HG03095 (cell line): ENCODE measurements at regions not wholly inside any gene's neighbourhood (a gene's known extent, or its start where the extent isn't known, plus 50 kb on each side); places are given as distances from the start of the nearest gene placed in this dataset.

ENCODE experiments used
- ATAC-seq: cut with Tn5 transposase; IDR thresholded peaks from one replicate; pipeline ENCODE4 v1.9.1; 2021; ENCODE audit warnings: moderate library complexity; ENCODE audit not compliant: unreplicated experiment

DNA sequence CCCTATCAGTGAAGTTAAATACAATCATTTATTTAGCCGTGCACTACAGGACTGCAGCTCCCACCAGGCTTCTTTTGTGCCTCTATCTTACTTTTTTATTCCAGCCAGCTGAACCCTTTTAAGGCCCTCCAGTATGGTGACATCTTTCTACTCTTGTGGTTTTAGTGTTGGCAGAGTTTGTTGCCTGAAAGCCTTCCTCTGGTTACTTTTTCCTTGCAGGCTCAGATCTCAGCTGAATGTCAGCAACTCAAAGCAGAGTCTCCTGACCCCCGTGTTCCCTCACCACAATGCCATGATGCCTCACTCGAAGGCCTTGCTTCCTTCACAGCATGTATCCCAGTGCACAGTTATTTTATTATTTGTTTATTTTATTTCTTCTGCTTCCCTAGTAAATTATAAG is 818.9 kb upstream of the LCORL start:
- no peak for ATAC-seq

DNA sequence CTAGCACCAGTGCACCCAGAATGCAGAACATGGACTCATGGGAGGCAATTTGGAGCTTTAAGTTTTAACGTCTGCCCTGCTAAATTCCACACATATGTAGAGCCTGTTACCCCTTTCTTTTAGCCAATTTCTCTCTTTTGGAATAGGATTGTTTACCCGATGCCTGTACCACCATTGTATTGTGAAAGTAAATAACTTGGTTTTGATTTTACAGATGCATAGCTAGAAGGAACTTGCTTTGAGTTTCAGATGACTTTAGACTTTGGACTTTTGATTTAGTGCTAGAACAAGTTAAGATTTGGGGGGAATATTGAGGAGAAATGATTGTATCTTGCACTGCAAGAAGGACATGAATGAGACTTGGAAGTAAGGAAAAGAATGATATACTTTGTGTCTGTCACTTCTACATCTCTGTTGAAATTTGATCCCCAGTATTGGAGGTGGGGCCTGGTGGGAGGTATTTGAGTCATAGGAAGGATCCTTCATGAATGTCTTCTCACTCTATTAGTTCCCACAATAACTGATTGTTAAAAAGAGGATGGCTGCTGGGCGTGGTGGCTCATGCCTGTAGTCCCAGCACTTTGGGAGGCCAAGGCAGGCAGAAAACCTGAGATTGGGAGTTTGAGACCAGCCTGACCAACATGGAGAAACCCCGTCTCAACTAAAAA is 794.8 kb upstream of the LCORL start:
- no peak for ATAC-seq

DNA sequence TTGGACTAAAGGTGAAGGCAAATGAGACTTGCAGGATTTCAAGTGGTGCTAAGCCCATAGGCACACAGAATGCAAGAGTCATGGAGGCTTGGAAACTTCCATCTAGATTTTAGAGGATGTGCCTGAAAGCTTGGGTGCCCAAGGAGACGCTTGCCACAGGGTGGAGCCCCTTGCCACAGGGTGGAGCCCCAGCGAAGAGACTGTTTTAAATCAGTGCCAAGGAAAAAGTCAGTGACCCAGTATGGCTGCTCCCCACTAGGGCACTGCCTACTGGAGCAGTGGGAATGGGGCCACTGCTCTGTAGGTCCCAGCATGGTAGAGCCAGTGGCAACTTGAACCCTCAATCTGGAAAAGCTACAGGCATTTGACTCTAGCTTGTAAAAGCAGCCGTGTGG is 794.2 kb upstream of the LCORL start:
- ATAC-seq = no peak

DNA sequence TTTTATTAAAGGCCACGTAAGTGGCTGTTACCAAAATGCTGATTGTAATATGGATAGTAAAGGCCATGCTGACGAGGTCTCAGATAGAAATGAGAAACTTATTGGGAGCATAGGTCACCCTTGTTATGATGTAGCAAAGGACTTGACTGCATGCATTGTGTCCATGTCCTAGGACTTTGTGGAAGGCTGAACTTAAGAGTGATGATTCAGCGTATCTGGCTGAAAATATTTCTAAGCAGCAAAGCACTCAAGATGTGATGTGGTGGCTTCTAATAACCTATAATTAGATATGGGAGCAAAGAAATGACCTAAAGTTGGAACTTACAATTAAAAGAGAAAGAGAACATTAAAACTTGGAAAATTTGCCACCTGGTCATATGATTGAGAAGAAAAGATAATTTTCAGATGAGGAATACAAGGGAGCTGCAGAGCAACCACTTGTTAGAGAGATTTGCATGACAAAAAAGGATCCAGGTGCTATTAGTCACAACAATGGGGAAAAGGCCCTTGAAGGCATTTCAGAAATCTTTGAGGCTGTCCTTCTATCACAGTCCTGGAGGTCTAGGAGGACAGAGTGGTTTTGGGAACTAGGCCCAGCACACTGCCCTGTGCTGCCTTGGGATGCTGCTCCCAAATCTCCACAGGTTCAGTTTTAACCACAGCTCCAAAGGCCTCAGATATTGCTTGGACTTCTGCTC is 793.7 kb upstream of the LCORL start:
- no peak for ATAC-seq

DNA sequence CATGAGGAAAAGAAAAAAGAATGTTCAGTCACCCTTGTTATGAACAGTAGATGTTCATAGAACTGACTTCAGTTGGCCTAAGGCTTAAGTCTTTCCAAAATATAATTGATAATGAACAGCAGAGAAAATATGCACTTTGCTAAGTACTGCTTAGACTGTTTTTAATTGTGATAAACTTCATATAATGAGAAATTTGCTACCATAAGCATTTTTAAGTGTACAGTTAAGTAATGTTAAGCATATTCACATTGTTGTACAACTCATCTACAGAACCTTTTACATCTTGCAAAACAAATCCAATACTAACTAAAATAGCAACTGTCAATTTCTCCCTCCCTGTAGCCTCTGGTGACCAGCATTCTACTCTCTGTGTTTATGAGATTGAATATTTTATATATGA is 792.2 kb upstream of the LCORL start:
- no peak for ATAC-seq

- no peak for ATAC-seq
Observed at GRCh38 chr4:18813055-18813454, 791.5 kb upstream of the LCORL start.

- ATAC-seq = no peak
Observed at GRCh38 chr4:18803781-18804180, 782.2 kb upstream of the LCORL start.

- ATAC-seq = no peak
Observed at GRCh38 chr4:18798123-18798522, 776.6 kb upstream of the LCORL start.

- ATAC-seq = no peak
Observed at GRCh38 chr4:18795794-18796193, 774.2 kb upstream of the LCORL start.

DNA sequence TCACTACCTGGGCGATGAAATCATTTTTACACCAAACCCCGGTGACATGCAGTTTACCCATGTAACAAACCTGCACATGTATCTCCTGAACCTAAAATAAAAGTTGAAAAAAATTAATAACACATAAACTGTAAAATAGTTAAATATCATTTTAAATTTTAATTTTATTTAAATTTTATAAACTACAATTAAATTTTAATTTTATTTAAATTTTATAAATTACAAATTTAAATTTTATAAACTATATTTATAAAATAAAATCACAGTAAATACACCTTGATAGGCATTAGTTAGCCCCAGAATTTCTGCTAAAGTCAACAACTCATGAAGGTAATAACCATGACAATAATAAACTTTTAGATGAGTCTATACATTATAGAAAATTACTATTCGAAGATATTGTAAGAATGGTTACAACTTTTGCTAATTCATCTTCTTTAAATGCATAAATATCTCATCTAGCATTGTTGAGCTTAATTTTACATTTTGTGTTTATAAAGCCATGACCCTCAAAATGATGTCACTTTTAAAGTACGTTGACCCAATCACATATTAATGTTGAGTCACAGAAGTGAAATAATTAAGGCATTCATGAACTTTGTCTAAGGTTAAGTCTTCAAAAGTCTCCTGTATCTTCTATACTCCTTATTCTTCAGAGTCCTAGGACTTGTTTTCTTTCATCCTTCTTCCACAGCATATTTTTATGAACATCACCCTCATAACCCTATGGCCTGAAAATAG is 755.8 kb upstream of the LCORL start:
- ATAC-seq = no peak

DNA sequence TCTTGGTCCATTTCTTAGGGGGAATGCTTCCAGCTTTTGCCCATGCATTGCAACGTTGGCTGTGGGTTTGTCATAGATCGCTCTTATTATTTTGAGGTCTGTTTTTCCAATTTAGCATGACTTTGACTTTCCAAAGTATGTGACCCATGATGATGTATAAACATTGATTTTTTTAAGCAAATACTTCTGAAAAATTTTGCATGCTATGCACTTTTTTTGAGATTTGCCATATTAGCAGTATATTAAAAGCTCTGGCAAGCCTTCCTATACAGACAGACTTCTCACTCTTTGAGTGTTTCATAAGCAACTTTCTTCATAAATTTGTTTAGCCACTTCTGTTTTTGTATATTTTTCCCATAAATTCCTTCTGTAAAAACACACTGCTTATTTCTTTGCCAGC is 746.4 kb upstream of the LCORL start:
- ATAC-seq = no peak

- no peak for ATAC-seq
Observed at GRCh38 chr4:18756671-18757070, 735.1 kb upstream of the LCORL start.

GRCh38 chr4:18754180-18754579 is 732.6 kb upstream of the LCORL start:
- no peak for ATAC-seq

- no peak for ATAC-seq
Observed at GRCh38 chr4:18751083-18751482, 729.5 kb upstream of the LCORL start.

GRCh38 chr4:18749391-18749790 is 727.8 kb upstream of the LCORL start:
- no peak for ATAC-seq

GRCh38 chr4:18736551-18736950 is 715.0 kb upstream of the LCORL start:
- ATAC-seq = no peak

DNA sequence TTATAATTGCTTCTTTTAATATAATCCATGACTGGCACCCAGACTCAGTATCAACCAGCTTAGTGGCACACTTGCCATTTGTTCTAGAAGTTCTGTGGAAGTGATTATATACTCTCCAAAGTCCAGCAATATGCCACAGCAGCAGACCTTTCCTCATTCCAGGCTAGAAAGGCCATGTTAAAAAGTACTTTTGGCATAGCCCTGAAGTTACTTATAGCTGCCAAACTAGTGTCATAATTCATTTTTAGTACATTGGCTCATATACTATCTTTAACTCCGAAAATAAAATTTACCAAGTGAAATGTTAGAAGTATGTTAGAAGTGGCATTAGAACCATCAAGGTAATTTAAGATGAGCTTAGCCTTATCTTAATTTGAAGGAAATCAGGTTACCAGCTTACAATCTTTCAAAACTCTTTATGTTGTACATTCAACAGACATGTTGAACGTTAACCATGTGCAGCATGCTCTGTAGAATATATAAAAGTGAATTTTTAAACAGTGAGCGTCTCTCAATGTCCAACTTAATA is 714.2 kb upstream of the LCORL start:
- no peak for ATAC-seq

- no peak for ATAC-seq
Observed at GRCh38 chr4:18734405-18734804, 712.9 kb upstream of the LCORL start.

GRCh38 chr4:18733961-18734360 is 712.4 kb upstream of the LCORL start:
- ATAC-seq = no peak

GRCh38 chr4:18722748-18723191 is 701.2 kb upstream of the LCORL start:
- no peak for ATAC-seq

GRCh38 chr4:18698119-18698883 is 676.7 kb upstream of the LCORL start:
- no peak for ATAC-seq
